GM18907 (cell line): ENCODE measurements at regions not wholly inside any gene's neighbourhood (a gene's known extent, or its start where the extent isn't known, plus 50 kb on each side); places are given as distances from the start of the nearest gene placed in this dataset.

Experiments
- ATAC-seq: cut with Tn5 transposase; IDR thresholded peaks from one replicate; pipeline ENCODE4 v1.9.1; 2021; ENCODE audit warnings: mild to moderate bottlenecking, moderate library complexity; ENCODE audit not compliant: unreplicated experiment

DNA sequence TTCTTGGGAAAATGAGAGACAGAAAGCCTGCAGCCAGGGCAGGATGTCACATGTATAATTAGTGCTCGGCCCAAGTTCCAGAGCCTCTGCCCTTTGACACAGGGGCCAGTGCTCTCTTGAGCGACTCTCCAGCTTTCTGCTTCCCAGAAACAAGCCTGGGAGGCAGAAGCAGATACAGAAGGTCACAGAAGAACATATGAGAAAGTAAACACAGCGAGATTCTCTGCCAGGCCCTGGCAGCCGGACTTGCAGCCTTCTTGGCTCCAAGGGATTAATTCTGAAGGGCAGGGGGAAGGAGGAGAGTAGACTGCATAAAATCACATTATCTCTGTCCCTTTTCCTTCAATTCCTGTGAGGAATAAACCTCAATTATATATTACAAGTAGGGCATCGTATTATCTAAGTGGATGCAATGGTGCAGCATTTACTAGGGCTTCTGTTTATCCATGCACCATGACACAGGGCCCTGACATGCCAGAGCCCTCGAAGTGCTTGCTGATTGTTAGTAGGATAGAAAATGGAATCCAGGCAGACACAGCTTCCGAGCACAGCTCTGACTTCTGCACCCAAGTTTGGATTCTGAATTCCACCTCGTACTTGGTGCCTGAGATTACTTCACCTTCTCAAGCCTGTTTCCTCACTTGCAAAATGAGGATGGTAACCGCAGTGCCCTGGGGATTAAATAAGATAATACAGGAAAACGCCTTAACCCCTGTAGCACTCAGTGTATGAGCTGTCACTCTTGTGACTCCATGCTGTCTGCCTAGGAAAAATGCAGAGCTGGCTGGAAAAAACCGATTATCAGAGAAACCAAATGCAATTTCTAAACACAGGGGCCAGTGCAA lies 536.5 kb downstream of the TNS3 start:
- ATAC-seq: no peak

DNA sequence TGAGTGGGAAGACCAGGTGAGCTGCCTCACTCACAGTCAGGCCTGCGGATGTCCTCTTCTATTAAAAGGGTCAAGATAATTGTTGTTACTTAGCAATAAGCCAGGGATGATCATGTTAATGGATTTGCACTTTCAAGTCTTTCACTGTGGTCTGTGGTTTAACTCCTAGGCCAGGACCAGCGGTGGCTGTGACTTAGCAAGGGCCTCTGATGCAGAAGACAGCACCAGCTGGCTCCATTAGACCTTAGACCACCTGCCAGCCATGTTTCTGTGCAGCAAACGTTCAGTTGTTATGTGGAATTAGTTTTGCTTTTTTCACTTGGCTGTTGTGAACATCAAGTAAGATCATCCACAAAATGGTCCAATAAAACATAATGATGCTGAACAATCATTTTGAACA lies 537.3 kb downstream of the TNS3 start:
- ATAC-seq: no peak

DNA sequence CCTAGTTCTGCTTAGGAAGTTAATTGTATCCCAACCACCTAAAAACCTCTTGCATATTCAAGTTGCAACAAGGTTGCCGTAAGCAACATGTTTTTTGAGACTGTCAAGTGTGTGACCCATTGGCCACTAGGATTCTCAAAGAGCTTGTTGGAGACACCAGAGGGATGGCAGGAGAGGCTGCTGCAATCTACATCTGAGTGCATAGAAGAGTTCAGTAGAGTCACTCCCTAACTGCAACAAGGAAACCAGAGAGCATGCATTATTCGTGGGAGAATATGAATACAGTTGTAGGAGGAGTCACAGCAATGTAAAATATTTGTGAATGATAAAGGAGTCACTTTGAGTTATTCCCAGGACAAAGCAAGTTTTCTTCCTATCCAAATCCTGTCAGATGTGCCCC lies 538.6 kb downstream of the TNS3 start:
- no peak for ATAC-seq

DNA sequence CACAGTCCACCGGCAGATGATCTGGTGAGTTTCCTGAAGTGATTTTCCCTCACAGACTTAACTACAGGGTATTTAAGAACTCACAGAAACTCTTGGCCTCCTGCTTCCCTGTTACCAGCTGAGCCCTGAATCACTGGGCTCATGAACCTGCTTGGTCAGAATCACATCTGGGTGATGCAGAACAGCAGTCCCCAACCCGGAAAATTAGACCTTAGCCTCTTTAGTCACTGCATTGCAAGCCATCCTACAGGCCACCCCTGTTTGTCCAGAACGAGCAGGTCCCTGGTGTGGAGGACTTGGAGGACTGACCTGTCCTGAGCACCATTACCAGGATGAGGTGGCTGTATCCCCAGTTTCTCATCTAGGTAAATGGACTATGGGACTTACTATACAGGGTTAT lies 539.2 kb downstream of the TNS3 start:
- no peak for ATAC-seq

DNA sequence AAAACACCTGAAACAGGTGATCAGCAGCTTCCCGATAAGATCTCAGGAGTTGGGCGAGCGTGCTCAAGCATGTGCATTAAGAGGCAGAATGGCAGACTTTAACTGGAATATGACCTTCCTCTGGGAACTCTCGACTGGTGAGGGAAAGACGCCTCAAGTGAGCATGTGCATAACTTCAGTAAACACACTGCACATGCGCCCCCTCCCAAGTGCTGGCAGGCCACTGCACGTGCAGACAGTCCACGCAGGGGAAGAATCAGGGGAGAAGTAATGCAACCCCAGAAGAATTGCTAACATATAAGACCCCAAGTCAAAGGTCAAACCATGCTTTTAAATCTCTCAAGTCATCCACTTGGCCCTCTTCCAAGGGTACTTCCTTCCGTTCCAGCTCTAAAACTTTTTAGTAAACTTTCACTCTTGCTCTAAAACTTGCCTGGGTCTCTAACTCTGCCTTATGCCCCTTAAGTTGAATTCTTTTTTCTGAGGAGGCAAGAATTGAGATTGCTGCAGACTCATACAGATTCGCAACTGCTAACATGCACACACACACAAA lies 541.0 kb downstream of the TNS3 start:
- ATAC-seq: no peak

DNA sequence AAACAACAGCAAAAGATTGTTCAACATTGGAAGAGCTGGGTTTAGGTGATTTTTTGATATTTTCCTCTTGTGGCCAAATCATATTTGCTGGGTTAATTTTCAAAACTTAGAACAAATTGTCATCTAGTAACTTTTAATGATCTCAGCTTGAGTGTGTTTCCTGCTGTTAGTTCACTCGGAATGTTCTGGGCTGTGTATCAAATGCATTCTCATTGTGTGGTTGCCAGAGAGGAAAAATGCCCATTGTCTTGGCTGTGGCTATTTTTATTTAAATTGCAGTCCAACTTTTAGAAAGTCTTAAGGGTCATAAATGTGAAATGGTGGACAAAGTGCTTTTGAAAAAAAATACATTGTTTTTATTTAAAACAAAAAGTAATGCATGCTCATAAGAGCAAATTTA lies 542.0 kb downstream of the TNS3 start:
- no peak for ATAC-seq

DNA sequence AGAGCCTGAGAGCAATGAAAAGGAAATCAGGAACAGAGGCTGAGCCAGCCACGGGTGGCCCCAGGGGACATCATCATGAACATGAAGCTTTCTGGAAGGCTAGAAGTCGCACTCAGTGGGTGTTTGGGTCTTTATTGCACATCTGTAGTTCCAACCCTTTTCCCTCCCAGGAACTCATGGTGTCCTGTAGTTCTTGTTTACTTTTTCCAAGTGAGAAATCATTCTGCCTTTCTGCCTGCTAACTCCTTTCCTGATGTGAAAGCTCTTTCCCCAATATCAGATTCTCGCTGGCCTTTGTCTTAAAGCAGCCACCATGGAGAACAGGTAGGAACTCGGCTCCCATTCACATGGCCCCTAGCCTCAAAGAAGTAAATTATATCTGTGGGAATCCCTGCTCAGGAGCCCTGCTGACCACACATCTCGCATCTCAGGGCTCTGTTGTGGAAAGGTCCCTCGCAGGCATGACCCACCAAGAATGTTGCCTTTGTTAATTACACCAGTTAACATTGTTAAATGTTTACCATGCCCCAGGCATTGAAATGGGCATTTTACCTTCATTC lies 542.7 kb downstream of the TNS3 start:
- no peak for ATAC-seq

DNA sequence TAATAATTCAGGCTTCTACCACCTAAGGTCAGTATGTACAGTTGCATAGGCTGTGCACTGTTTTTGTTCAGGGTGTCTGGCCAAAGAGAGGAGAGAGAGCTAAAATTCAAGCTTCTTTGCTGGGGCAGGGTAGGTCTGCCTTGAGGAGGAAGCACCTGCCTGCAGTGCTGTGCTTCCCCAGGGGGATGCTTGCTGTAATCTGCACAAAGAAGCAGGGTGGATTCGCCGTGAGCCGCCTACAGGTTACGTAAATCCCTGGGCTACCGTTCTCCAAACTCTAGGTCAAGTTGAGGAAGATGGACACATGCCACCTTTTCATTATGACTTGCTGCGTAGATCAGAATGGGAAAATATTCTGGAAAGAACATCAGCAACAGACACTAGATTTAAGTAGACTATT lies 543.3 kb downstream of the TNS3 start:
- no peak for ATAC-seq

DNA sequence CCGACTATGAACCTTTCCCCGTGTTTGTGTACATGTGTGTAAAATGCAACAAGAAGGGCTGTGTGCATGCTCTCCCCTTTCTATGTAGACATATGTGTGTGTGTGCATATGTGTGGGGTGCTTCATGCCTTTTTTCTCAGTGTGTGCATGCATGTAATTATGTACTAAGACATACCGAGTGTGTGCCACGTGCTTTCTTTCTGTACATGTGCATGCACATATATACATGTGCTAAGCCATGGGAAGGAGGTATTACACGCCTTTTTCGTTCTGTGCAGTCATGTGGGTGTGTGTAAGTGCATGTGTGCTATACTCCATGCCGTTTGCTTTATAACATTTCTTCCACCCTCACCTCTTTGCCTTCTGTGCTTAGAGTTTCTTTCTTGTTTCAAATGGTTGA lies 544.3 kb downstream of the TNS3 start:
- ATAC-seq: no peak

DNA sequence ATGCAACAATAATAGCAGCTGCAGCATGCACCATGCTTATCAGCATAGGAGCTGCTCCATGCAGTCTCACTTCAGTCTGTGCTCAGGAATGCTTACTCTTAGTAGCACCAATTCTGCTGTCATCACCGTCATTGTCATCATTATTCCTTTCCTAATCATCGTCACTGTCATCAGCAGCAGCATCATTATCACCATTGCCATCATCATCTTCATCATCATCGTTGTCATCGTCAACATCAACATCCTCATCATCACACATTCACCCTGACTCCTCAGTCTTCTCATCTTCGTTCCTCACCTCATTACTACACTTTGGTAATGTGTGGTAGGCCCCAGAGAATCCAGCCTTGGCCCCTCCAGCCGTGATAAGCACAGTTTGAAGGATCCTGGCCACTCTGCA lies 545.0 kb downstream of the TNS3 start:
- no peak for ATAC-seq

DNA sequence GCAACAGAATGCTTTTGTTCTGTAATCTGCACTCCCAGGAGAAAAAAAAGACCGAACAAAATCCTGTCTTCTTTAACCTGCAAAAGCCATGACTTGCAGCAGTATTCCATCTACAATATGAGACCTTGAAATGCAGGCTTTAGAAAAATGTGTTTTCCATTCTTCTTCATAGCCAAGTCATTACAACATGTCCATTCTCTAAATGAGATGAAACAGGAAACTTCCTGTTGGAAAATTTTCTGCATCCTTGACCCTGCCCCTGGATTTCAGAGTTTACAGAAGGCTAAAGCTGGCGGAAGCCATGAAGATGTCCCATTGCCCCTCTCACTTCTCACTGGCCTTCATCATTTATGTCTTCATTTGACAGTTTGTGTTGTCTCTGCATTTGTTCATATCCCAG lies 546.4 kb downstream of the TNS3 start:
- no peak for ATAC-seq

DNA sequence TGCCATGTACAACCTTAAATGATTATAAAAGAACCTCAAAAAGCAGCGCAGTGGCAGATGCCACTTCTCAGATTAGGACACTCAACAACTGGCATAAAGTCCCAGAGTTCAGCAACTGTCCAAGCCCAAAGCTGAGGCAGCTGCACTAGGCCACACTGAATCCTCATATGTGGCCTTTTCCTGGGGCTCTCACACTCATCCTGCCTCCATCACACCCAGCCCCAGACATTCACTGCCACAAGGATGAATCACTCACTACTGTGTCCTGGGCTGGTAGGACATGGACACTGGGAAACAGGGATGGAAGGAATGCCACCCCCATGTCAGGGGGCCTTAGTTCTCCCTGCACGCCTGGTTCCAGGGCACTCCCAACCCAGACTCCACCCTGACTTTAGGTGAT lies 547.7 kb downstream of the TNS3 start:
- no peak for ATAC-seq

DNA sequence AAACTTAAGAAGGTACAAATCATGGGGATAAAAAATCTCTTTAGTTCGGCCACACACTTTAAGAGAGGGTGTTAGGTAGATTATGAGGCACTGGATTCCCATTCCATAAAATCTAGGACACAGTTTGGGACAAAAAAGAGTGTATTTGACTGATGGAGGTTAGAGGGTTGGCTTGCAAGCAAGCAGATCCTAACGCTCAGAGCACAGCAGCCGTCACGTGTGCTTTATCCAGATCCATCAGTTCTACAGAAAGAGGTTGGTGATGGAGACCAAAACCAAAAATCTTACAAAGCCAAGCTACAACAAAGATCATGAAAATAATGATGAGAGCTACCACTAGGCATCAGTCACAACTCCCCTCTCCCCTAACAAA lies 549.4 kb downstream of the TNS3 start:
- ATAC-seq: no peak

DNA sequence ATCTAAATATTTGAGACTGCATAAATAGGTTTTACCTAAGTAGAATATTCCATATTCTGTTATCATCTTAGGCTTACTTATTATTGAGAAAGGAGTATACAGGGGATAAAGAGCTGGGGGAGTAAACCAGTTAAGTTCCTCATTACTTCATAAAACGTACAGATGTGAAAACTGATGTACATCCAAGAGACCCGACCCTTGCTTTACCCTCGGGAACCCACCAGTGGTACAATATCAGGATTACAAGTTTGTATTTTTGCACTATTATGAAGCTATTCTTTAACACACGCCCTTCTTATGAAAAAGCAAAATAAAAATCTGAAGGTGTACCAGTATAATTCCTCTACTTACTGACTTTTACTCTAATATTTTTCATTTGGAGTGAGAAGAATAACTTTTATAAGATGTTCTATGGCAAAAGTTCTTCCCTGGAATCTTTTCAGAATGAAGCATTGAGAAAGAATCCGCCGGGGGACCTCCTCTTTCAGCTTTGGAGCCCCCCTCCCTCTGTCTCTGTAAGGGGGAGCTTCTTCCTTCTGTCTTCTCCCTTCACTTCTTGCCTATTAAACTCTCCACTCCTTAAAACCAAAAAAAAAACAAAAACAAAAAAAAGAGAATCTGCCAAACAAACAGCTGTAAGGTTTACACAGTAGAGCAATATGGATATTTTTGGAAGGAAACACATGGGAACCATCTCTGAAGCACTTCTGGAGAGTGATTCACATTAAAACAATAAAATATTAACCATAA lies 550.0 kb downstream of the TNS3 start:
- ATAC-seq: no peak

DNA sequence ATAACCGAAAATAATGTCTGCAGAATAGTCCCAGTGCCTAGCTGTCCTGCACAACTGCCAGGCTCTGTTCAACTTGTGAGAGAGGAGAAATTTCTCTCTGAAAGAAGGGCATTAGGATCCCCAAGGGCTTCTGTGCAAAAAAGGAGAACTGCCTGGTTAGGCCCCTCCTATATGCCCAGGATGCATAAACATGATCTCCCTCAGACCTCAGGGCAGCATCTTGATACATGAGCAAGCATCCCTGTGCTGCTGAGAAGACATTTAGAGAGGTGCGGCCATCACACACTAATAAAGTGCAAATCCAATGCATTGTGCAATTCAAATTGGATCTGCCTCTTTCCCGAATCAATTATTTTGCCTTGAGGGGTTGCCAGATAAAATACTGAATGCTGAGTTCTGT lies 553.6 kb downstream of the TNS3 start:
- no peak for ATAC-seq

DNA sequence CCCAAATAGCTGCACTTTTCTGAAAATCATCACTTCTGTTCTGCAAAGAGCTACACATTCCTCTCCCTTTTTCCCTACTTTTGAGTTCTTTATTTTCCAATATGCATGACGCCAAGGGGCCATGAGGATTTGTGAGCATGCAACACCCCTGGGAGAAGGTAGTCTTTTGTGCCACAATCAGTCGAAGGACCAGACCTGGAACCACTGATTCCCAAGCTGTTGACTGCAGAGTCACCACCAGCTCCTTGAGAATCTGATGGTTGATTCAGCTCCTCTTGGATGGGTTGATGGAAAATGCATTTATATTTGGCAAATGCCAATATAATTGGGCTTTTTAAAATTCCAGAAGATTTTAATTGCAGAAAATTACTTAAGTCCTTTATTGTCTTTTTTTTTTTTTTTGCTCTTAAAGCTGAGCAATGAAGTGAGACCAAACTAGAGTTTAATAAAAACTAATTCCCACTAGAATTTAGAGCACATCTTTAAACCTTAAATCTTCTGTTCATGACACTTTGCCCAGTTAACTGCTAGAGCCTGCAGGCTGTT lies 554.1 kb downstream of the TNS3 start:
- no peak for ATAC-seq

DNA sequence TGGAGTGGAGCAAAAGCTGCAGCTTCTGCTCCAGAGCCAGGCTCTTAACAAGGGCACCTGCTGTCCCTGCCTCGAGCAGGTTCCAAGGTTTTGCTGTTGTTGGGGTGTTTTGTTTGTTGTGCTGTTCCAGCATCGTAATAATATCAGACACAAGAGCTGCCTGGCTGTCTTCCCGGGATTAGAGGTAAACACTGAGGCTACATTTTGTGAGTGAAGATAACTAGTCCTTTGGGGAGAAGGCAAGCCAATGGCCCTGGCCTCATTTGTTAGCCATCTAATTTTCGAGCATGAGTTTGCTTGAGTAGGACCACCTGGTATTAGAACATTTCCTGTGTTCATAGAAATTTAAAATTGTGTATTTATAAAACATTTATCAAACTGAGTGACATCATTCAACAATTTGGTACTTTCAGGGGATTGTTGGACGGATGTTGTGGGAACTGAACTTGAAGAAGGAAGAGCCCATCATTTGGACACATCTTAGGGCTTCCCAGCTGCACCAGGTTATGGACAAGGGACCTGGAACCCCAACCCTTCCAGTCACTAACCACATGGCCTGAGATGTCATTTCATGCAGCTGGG lies 555.0 kb downstream of the TNS3 start:
- ATAC-seq: no peak

DNA sequence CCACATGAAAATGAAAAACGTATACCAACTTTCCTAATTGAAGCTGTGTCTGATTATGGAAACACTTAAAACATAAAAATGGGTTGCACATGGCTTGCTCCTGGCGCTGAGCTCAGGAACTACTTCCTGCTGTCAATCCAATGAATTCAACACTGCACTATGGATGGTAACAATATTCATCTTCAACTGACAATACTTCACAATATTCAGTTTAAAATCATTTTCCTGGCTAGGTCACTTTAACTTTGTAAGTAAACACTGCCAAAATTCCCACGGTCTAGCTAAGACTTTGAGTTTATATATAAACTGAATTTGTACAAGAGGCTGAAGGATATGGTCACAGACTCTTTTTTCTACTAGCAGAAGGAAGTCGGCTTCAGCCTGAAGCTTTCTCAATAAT lies 556.9 kb downstream of the TNS3 start:
- no peak for ATAC-seq

DNA sequence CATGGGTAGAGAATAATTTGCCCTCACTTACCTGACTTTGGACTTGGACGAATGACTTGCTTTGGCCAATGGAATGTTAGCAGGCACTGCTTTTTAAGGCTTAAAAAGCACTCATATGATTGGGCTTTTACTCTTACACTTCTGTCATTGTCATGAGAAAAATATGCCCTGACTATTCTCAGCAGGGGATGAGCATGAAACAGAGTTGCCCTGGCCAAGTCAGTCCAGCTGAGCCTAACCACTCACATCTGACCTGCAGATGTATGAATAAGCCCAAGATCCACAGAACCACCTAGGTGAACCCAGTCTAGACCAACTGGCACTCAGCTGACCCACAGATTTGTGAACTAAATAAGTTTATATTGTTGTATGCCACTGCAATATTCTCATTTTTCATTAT lies 573.5 kb downstream of the TNS3 start:
- no peak for ATAC-seq

DNA sequence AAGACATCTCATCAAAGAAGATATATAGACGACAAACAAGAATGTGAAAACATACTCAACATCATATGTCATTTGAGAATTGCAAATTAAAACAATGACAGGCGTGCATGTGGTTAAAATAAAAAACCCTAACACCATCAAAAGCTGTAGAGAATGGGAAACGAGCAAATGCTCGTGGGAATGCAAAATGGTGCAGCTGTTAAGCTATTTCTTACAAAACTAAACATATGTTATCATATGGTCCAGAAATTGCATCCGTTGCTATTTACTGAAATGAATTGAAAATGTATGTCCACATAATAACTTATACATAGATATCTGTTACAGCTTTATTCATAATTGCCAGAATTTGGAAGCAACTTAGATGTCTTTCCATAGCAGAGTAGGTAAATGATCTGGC lies 574.4 kb downstream of the TNS3 start:
- ATAC-seq: no peak

DNA sequence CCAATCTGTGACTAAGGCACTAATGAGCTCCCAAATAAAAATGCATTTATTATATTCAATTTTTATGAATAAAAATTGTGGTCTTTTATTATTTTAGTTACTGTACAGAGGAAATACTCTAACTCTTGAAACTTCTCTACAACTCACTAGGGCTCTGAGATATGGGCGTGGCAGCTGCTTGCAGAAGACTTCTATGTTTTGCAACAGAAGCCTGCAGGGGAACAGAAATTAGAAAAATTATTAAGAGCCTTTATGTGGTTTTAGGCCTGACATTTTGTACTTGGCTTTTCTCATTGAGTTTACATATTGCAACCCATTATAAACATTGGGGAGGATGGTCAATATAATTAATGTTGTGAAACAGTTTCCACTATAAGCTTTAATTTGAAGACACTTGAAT lies 581.4 kb downstream of the TNS3 start:
- ATAC-seq: no peak
